ENCODE measurements at regions not wholly inside any gene's neighbourhood (a gene's known extent, or its start where the extent isn't known, plus 50 kb on each side); places are given as distances from the start of the nearest gene placed in this dataset.
"Not testable (repeated sequence)": the region's sequence is repeated elsewhere in the genome, so short reads cannot be mapped to it uniquely, and the experiment has no call there.

GRCh38 chr9:107830479-107830878 is 340.9 kb upstream of the KLF4 start:
- no peaks in the 10 kb centered on the region for H3K27me3 ChIP-seq (replicated peaks; ENCODE audit: control insufficient read depth, insufficient read depth, low read length)
- no peak overlapping the region for H3K9ac ChIP-seq (ENCODE audit: low read length)
- peaks cover 14% of the 10 kb centered on the region for H3K4me1 ChIP-seq (ENCODE audit: control insufficient read depth, insufficient read depth, low read length)
- no peak overlapping the region for H3K4me3 ChIP-seq (ENCODE audit: low read length)
- DNase-seq (ENCODE audit: low read depth), result no peak
- no peaks in the 10 kb centered on the region for H3K36me3 ChIP-seq (ENCODE audit: control insufficient read depth, insufficient read depth, low read length, severe bottlenecking)
- H3K9me3 ChIP-seq (ENCODE audit: control insufficient read depth, low read length), result no peaks in the 10 kb centered on the region

- Histone ChIP-seq H3K36me3 (ENCODE audit: control insufficient read depth, insufficient read depth, low read length, severe bottlenecking) (no peaks in the 10 kb centered on the region), H3K4me3 (ENCODE audit: low read length) (no peak overlapping the region), H3K27me3 (replicated peaks; ENCODE audit: control insufficient read depth, insufficient read depth, low read length) (no peaks in the 10 kb centered on the region), H3K9me3 (ENCODE audit: control insufficient read depth, low read length) (no peaks in the 10 kb centered on the region), H3K4me1 (ENCODE audit: control insufficient read depth, insufficient read depth, low read length) (peaks cover 3% of the 10 kb centered on the region), H3K9ac (ENCODE audit: low read length) (no peak overlapping the region)
- DNase-seq (ENCODE audit: low read depth), result no peak
Observed at GRCh38 chr9:107827884-107828283, 338.3 kb upstream of the KLF4 start.

GRCh38 chr9:107827304-107827703 is 337.7 kb upstream of the KLF4 start:
- Histone ChIP-seq H3K27me3 (replicated peaks; ENCODE audit: control insufficient read depth, insufficient read depth, low read length) (no peaks in the 10 kb centered on the region), H3K4me3 (ENCODE audit: low read length) (no peak overlapping the region), H3K9ac (ENCODE audit: low read length) (no peak overlapping the region), H3K4me1 (ENCODE audit: control insufficient read depth, insufficient read depth, low read length) (no peaks in the 10 kb centered on the region), H3K9me3 (ENCODE audit: control insufficient read depth, low read length) (no peaks in the 10 kb centered on the region), H3K36me3 (ENCODE audit: control insufficient read depth, insufficient read depth, low read length, severe bottlenecking) (no peaks in the 10 kb centered on the region)
- DNase-seq (ENCODE audit: low read depth), result no peak

- DNase-seq (ENCODE audit: low read depth); H3K9me3 ChIP-seq (ENCODE audit: control insufficient read depth, low read length); H3K4me1 ChIP-seq (ENCODE audit: control insufficient read depth, insufficient read depth, low read length); H3K4me3 ChIP-seq (ENCODE audit: low read length); H3K36me3 ChIP-seq (ENCODE audit: control insufficient read depth, insufficient read depth, low read length, severe bottlenecking); H3K27me3 ChIP-seq (replicated peaks; ENCODE audit: control insufficient read depth, insufficient read depth, low read length); H3K9ac ChIP-seq (ENCODE audit: low read length): not testable (repeated sequence)
Observed at GRCh38 chr9:107826688-107826983, 337.1 kb upstream of the KLF4 start.

GRCh38 chr9:107824556-107824955 is 335.0 kb upstream of the KLF4 start:
- Histone ChIP-seq H3K4me3 (ENCODE audit: low read length) (no peak overlapping the region), H3K9me3 (ENCODE audit: control insufficient read depth, low read length) (no peaks in the 10 kb centered on the region), H3K9ac (ENCODE audit: low read length) (no peak overlapping the region), H3K27me3 (replicated peaks; ENCODE audit: control insufficient read depth, insufficient read depth, low read length) (no peaks in the 10 kb centered on the region), H3K36me3 (ENCODE audit: control insufficient read depth, insufficient read depth, low read length, severe bottlenecking) (no peaks in the 10 kb centered on the region), H3K4me1 (ENCODE audit: control insufficient read depth, insufficient read depth, low read length) (no peaks in the 10 kb centered on the region)
- no peak for DNase-seq (ENCODE audit: low read depth)

- Histone ChIP-seq H3K27me3 (replicated peaks; ENCODE audit: control insufficient read depth, insufficient read depth, low read length) (no peaks in the 10 kb centered on the region), H3K36me3 (ENCODE audit: control insufficient read depth, insufficient read depth, low read length, severe bottlenecking) (no peaks in the 10 kb centered on the region), H3K4me3 (ENCODE audit: low read length) (no peak overlapping the region), H3K9me3 (ENCODE audit: control insufficient read depth, low read length) (no peaks in the 10 kb centered on the region), H3K9ac (ENCODE audit: low read length) (no peak overlapping the region), H3K4me1 (ENCODE audit: control insufficient read depth, insufficient read depth, low read length) (no peaks in the 10 kb centered on the region)
- DNase-seq (ENCODE audit: low read depth), result no peak
Observed at GRCh38 chr9:107819772-107820565, 330.4 kb upstream of the KLF4 start.

GRCh38 chr9:107818503-107818829 is 328.9 kb upstream of the KLF4 start:
- not testable (repeated sequence) for H3K4me1 ChIP-seq (ENCODE audit: control insufficient read depth, insufficient read depth, low read length); H3K9me3 ChIP-seq (ENCODE audit: control insufficient read depth, low read length); H3K4me3 ChIP-seq (ENCODE audit: low read length); H3K36me3 ChIP-seq (ENCODE audit: control insufficient read depth, insufficient read depth, low read length, severe bottlenecking); DNase-seq (ENCODE audit: low read depth); H3K27me3 ChIP-seq (replicated peaks; ENCODE audit: control insufficient read depth, insufficient read depth, low read length); H3K9ac ChIP-seq (ENCODE audit: low read length)

GRCh38 chr9:107817595-107818502 is 328.3 kb upstream of the KLF4 start:
- H3K36me3 ChIP-seq (ENCODE audit: control insufficient read depth, insufficient read depth, low read length, severe bottlenecking); DNase-seq (ENCODE audit: low read depth); H3K27me3 ChIP-seq (replicated peaks; ENCODE audit: control insufficient read depth, insufficient read depth, low read length); H3K9me3 ChIP-seq (ENCODE audit: control insufficient read depth, low read length); H3K4me3 ChIP-seq (ENCODE audit: low read length); H3K4me1 ChIP-seq (ENCODE audit: control insufficient read depth, insufficient read depth, low read length); H3K9ac ChIP-seq (ENCODE audit: low read length): not testable (repeated sequence)

GRCh38 chr9:107816561-107817021 is 327.0 kb upstream of the KLF4 start:
- no peaks in the 10 kb centered on the region for H3K36me3 ChIP-seq (ENCODE audit: control insufficient read depth, insufficient read depth, low read length, severe bottlenecking)
- no peak overlapping the region for H3K9ac ChIP-seq (ENCODE audit: low read length)
- H3K4me1 ChIP-seq (ENCODE audit: control insufficient read depth, insufficient read depth, low read length), result no peaks in the 10 kb centered on the region
- no peak for DNase-seq (ENCODE audit: low read depth)
- H3K9me3 ChIP-seq (ENCODE audit: control insufficient read depth, low read length), result no peaks in the 10 kb centered on the region
- no peaks in the 10 kb centered on the region for H3K27me3 ChIP-seq (replicated peaks; ENCODE audit: control insufficient read depth, insufficient read depth, low read length)
- H3K4me3 ChIP-seq (ENCODE audit: low read length), result no peak overlapping the region

- Histone ChIP-seq H3K9ac (ENCODE audit: low read length) (no peak overlapping the region), H3K36me3 (ENCODE audit: control insufficient read depth, insufficient read depth, low read length, severe bottlenecking) (no peaks in the 10 kb centered on the region), H3K4me3 (ENCODE audit: low read length) (no peak overlapping the region), H3K4me1 (ENCODE audit: control insufficient read depth, insufficient read depth, low read length) (no peaks in the 10 kb centered on the region), H3K27me3 (replicated peaks; ENCODE audit: control insufficient read depth, insufficient read depth, low read length) (no peaks in the 10 kb centered on the region), H3K9me3 (ENCODE audit: control insufficient read depth, low read length) (no peaks in the 10 kb centered on the region)
- no peak for DNase-seq (ENCODE audit: low read depth)
Observed at GRCh38 chr9:107815782-107816560, 326.4 kb upstream of the KLF4 start.

GRCh38 chr9:107813287-107813686 is 323.7 kb upstream of the KLF4 start:
- no peaks in the 10 kb centered on the region for H3K9me3 ChIP-seq (ENCODE audit: control insufficient read depth, low read length)
- H3K4me3 ChIP-seq (ENCODE audit: low read length), result no peak overlapping the region
- no peak overlapping the region for H3K9ac ChIP-seq (ENCODE audit: low read length)

More at GRCh38 chr9:107813287-107813686, 323.7 kb upstream of the KLF4 start:
- Histone ChIP-seq H3K36me3 (ENCODE audit: control insufficient read depth, insufficient read depth, low read length, severe bottlenecking) (no peaks in the 10 kb centered on the region), H3K27me3 (replicated peaks; ENCODE audit: control insufficient read depth, insufficient read depth, low read length) (no peaks in the 10 kb centered on the region), H3K4me1 (ENCODE audit: control insufficient read depth, insufficient read depth, low read length) (peaks cover 24% of the 10 kb centered on the region)
- DNase-seq (ENCODE audit: low read depth), result no peak
